Adipocyte (in vitro differentiated cells): ENCODE measurements at regions not wholly inside any gene's neighbourhood (a gene's known extent, or its start where the extent isn't known, plus 50 kb on each side); places are given as distances from the start of the nearest gene placed in this dataset.
"Not testable (repeated sequence)": the region's sequence is repeated elsewhere in the genome, so short reads cannot be mapped to it uniquely, and the experiment has no call there.

ENCODE experiments used
- DNase-seq: peaks from one replicate; pipeline ENCODE4 v3.0.0-alpha.2; 2015; ENCODE audit warnings: low read depth
- H3K27me3 ChIP-seq: replicated peaks from 2 replicates; pipeline ENCODE4 v1.7.0; 2013; ENCODE audit warnings: mild to moderate bottlenecking, low read length, moderate library complexity; ENCODE audit not compliant: control insufficient read depth, insufficient read depth
- H3K36me3 ChIP-seq: 2 replicates; pipeline ENCODE4 v1.7.0; 2013; ENCODE audit warnings: low read length, mild to moderate bottlenecking, moderate library complexity; ENCODE audit not compliant: control insufficient read depth, insufficient read depth, severe bottlenecking
- H3K4me1 ChIP-seq: 2 replicates; pipeline ENCODE4 v1.7.0; 2013; ENCODE audit warnings: mild to moderate bottlenecking, low read length, moderate library complexity; ENCODE audit not compliant: control insufficient read depth, insufficient read depth
- H3K4me3 ChIP-seq: 2 replicates; pipeline ENCODE4 v1.7.0; 2013; ENCODE audit warnings: mild to moderate bottlenecking, low read length, moderate library complexity
- H3K9ac ChIP-seq: 2 replicates; pipeline ENCODE4 v1.7.0; 2013; ENCODE audit warnings: mild to moderate bottlenecking, low read length, moderate library complexity
- H3K9me3 ChIP-seq: 2 replicates; pipeline ENCODE4 v1.7.0; 2013; ENCODE audit warnings: mild to moderate bottlenecking, low read length, moderate library complexity; ENCODE audit not compliant: control insufficient read depth

DNA sequence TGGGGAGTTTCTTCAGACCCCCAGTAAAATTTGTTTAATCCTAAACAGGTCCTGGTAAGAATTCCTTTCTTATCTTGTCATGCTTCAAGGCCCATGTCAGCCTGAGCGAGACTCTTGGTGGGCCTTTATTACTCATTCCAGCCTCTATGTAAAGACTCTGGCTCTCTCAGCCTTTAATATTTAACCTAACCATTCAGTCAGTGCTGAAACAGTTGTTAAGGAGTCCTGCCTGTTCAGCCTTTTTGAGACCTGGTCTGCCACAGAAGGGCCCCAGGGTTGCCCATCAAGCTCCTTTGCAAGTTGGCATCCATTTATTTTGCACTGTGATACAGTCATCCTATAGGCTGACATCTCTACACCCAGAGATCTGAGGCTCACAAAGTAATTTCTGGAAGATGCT, 107.7 kb upstream of the VANGL1 start:
- H3K9ac ChIP-seq: no peak overlapping the region
- no peak overlapping the region for H3K4me3 ChIP-seq
- H3K27me3 ChIP-seq: no peaks in the 10 kb centered on the region
- no peaks in the 10 kb centered on the region for H3K9me3 ChIP-seq
- peaks cover 31% of the 10 kb centered on the region for H3K4me1 ChIP-seq
- H3K36me3 ChIP-seq: no peaks in the 10 kb centered on the region
- no peak for DNase-seq

- Histone ChIP-seq H3K4me3 (peak overlapping the region; percentile 49), H3K9me3 (no peaks in the 10 kb centered on the region), H3K4me1 (peaks cover 10% of the 10 kb centered on the region), H3K36me3 (no peaks in the 10 kb centered on the region), H3K9ac (no peak overlapping the region), H3K27me3 (no peaks in the 10 kb centered on the region)
- DNase-seq: peak; percentile 61
Measured at GRCh38 chr1:115531631-115532264, 110.0 kb upstream of the VANGL1 start.

GRCh38 chr1:115530407-115530806, 111.4 kb upstream of the VANGL1 start:
- Histone ChIP-seq H3K9ac (no peak overlapping the region), H3K27me3 (no peaks in the 10 kb centered on the region), H3K36me3 (no peaks in the 10 kb centered on the region), H3K9me3 (no peaks in the 10 kb centered on the region), H3K4me1 (peaks cover 10% of the 10 kb centered on the region), H3K4me3 (no peak overlapping the region)
- DNase-seq: peak; percentile 4

- DNase-seq: no peak
- H3K27me3 ChIP-seq: no peaks in the 10 kb centered on the region
- H3K9me3 ChIP-seq: no peaks in the 10 kb centered on the region
- H3K9ac ChIP-seq: no peak overlapping the region
- no peaks in the 10 kb centered on the region for H3K36me3 ChIP-seq
- H3K4me1 ChIP-seq: peaks cover 14% of the 10 kb centered on the region
- H3K4me3 ChIP-seq: no peak overlapping the region
Measured at GRCh38 chr1:115529216-115529897, 112.4 kb upstream of the VANGL1 start.

DNA sequence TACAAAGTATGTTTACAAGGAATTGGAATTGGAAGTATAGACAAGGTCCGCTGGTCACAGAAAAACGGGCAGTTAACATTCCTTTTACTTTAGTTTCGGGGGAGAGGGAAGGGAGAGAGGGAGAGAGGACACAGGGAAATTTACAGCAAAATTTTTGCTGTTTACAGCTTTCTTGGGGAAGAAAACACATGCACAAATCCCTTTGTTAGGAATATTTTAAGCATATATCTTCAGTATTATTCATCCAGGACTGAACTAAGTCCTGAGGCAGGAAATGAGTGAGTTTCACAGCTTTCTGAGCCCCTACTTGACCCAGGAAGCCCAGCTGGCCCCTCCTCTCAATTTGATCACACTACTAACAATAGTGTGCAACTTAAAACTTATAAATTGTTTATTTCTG, 113.4 kb upstream of the VANGL1 start:
- H3K36me3 ChIP-seq, H3K27me3 ChIP-seq, H3K4me3 ChIP-seq, DNase-seq, H3K9ac ChIP-seq, H3K9me3 ChIP-seq: not testable (repeated sequence)
- H3K4me1 ChIP-seq: peaks cover 15% of the 10 kb centered on the region

GRCh38 chr1:115527746-115528145, 114.0 kb upstream of the VANGL1 start:
- Histone ChIP-seq H3K9me3 (no peaks in the 10 kb centered on the region), H3K4me3 (no peak overlapping the region), H3K36me3 (no peaks in the 10 kb centered on the region), H3K9ac (no peak overlapping the region), H3K4me1 (peaks cover 15% of the 10 kb centered on the region), H3K27me3 (no peaks in the 10 kb centered on the region)
- DNase-seq: no peak

DNA sequence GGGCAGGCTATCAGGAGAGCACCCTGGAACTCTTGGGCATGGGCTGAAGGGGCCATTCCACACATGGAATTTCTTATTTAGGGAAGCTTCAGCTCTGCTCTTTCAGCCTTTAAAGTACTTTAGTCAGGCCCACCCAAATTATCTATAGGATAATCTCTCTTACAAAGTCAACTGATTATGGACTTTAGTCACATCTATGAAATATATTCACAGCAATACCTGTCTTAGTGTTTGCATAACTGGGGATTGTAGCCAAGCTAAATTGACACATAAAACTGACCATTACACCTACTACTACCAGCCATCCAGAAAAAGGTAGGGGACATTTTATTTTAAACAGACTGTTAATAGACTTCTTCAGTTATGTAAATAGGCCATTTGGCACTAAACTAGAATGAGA, 114.9 kb upstream of the VANGL1 start:
- no peak overlapping the region for H3K4me3 ChIP-seq
- DNase-seq: no peak
- H3K36me3 ChIP-seq: no peaks in the 10 kb centered on the region

DNA sequence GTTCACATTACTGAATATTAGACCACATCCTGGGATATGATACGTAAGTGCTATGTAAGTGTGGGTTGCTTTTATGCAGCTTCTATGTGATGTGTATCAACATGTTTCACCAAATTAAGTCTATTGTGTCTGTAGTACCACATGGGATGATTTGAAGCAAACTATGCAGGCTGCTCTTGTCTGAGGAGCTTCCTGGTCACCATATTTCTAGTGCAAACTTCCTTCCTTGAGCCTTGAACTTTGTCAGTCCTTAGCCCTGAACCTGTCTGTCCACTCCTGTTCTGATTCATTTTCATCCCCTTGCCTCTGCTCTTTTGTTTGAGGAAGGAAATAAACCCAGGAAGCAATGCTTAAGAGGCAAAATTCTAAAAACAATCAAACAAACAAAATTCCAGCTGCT, 117.5 kb upstream of the VANGL1 start:
- H3K4me1 ChIP-seq: peaks cover 12% of the 10 kb centered on the region

More for the DNA sequence above, 114.9 kb upstream of the VANGL1 start:
- Histone ChIP-seq H3K9ac (no peak overlapping the region), H3K9me3 (no peaks in the 10 kb centered on the region), H3K27me3 (no peaks in the 10 kb centered on the region), H3K4me1 (peaks cover 15% of the 10 kb centered on the region)

GRCh38 chr1:115522386-115522785, 119.4 kb upstream of the VANGL1 start:
- peaks cover 12% of the 10 kb centered on the region for H3K4me1 ChIP-seq
- no peaks in the 10 kb centered on the region for H3K27me3 ChIP-seq
- peak; percentile 45 for DNase-seq
- no peak overlapping the region for H3K9ac ChIP-seq
- H3K36me3 ChIP-seq: no peaks in the 10 kb centered on the region
- no peak overlapping the region for H3K4me3 ChIP-seq
- H3K9me3 ChIP-seq: no peaks in the 10 kb centered on the region

More for the DNA sequence above, 117.5 kb upstream of the VANGL1 start:
- Histone ChIP-seq H3K9me3 (no peaks in the 10 kb centered on the region), H3K9ac (no peak overlapping the region), H3K27me3 (no peaks in the 10 kb centered on the region), H3K4me3 (no peak overlapping the region), H3K36me3 (no peaks in the 10 kb centered on the region)
- no peak for DNase-seq

- no peak overlapping the region for H3K9ac ChIP-seq
- H3K4me3 ChIP-seq: no peak overlapping the region
- no peaks in the 10 kb centered on the region for H3K27me3 ChIP-seq
- no peaks in the 10 kb centered on the region for H3K4me1 ChIP-seq
- no peaks in the 10 kb centered on the region for H3K36me3 ChIP-seq
- peaks cover 8% of the 10 kb centered on the region for H3K9me3 ChIP-seq
- DNase-seq: no peak
Measured at GRCh38 chr1:115515270-115515669, 126.5 kb upstream of the VANGL1 start.

- not testable (repeated sequence) for H3K4me1 ChIP-seq, H3K36me3 ChIP-seq
Measured at GRCh38 chr1:115510226-115510625, 131.5 kb upstream of the VANGL1 start.

More at GRCh38 chr1:115510226-115510625, 131.5 kb upstream of the VANGL1 start:
- not testable (repeated sequence) for H3K9ac ChIP-seq, H3K4me3 ChIP-seq, H3K27me3 ChIP-seq, DNase-seq, H3K9me3 ChIP-seq
